GM23338 (cell line): ENCODE measurements at regions not wholly inside any gene's neighbourhood (a gene's known extent, or its start where the extent isn't known, plus 50 kb on each side); places are given as distances from the start of the nearest gene placed in this dataset.

Source experiments
- ATAC-seq: fragments of 200-7000 bp; cut with Tn5 transposase; 3 replicates; pipeline ENCODE4 v1.9.1; 2020
- DNase-seq: peaks from one replicate; pipeline ENCODE4 v3.0.0-alpha.2; 2015; ENCODE audit warnings: low spot score
- H2AFZ ChIP-seq: fragments of 200-600 bp; sonication (generic); 2 replicates; pipeline ENCODE4 v1.8.0; 2016; ENCODE audit warnings: antibody characterized with exemption, mild to moderate bottlenecking, moderate library complexity
- H3F3A ChIP-seq: fragments of 200-600 bp; sonication (generic); replicated peaks from 2 replicates; pipeline ENCODE4 v1.8.0; 2017; ENCODE audit warnings: antibody characterized with exemption, mixed run types, low read depth
- H3K27ac ChIP-seq: fragments of 200-600 bp; sonication (generic); 2 replicates; pipeline ENCODE4 v1.6.1; 2016; ENCODE audit warnings: low read depth
- H3K27me3 ChIP-seq: fragments of 200-600 bp; sonication (generic); 2 replicates; pipeline ENCODE4 v1.8.0; 2016; ENCODE audit warnings: mild to moderate bottlenecking, mixed run types, moderate library complexity; ENCODE audit not compliant: insufficient read depth
- H3K36me3 ChIP-seq: fragments of 200-600 bp; sonication (generic); 2 replicates; pipeline ENCODE4 v1.8.0; 2016; ENCODE audit warnings: mild to moderate bottlenecking; ENCODE audit not compliant: insufficient read depth
- H3K4me1 ChIP-seq: fragments of 200-600 bp; sonication (generic); 2 replicates; pipeline ENCODE4 v1.8.0; 2016; ENCODE audit warnings: mild to moderate bottlenecking, moderate library complexity; ENCODE audit not compliant: insufficient read depth
- H3K4me2 ChIP-seq: fragments of 200-600 bp; sonication (generic); 2 replicates; pipeline ENCODE4 v1.7.1; 2017; ENCODE audit warnings: mixed run types
- H3K4me3 ChIP-seq: fragments of 200-600 bp; sonication (generic); 2 replicates; pipeline ENCODE4 v1.6.1; 2016; ENCODE audit warnings: mixed run types
- H3K79me2 ChIP-seq: fragments of 200-600 bp; sonication (generic); replicated peaks from 2 replicates; pipeline ENCODE4 v1.8.0; 2017; ENCODE audit warnings: mild to moderate bottlenecking; ENCODE audit not compliant: insufficient read depth
- H3K9me2 ChIP-seq: fragments of 200-600 bp; sonication (generic); 2 replicates; pipeline ENCODE4 v1.8.0; 2017; ENCODE audit not compliant: insufficient read depth
- H4K20me1 ChIP-seq: fragments of 200-600 bp; sonication (generic); replicated peaks from 2 replicates; pipeline ENCODE4 v1.8.0; 2017; ENCODE audit warnings: mild to moderate bottlenecking; ENCODE audit not compliant: insufficient read depth
- H3K27ac Mint-ChIP-seq: 2 replicates; pipeline ENCODE4 v1.8.0; 2020; ENCODE audit warnings: inconsistent platforms, mild to moderate bottlenecking, moderate library complexity, mixed read lengths
- H3K27me3 Mint-ChIP-seq: 3 replicates; pipeline ENCODE4 v1.8.0; 2022; ENCODE audit warnings: low read depth, mild to moderate bottlenecking, moderate library complexity, mixed read lengths, inconsistent platforms; ENCODE audit not compliant: insufficient read depth, poor library complexity
- H3K36me3 Mint-ChIP-seq: 3 replicates; pipeline ENCODE4 v1.8.0; 2021; ENCODE audit warnings: low read depth, mild to moderate bottlenecking, inconsistent platforms, moderate library complexity, mixed read lengths
- H3K4me1 Mint-ChIP-seq: 3 replicates; pipeline ENCODE4 v1.8.0; 2020; ENCODE audit warnings: mild to moderate bottlenecking, inconsistent platforms, mixed read lengths
- H3K4me3 Mint-ChIP-seq: 3 replicates; pipeline ENCODE4 v1.8.0; 2021; ENCODE audit warnings: moderate library complexity, mild to moderate bottlenecking, inconsistent platforms, mixed read lengths
- H3K9me3 Mint-ChIP-seq: 3 replicates; pipeline ENCODE4 v1.8.0; 2020; ENCODE audit warnings: moderate library complexity, mild to moderate bottlenecking, inconsistent platforms, mixed read lengths
- CREB1 ChIP-seq: fragments of 250-450 bp; sonication (Bioruptor Pico); IDR thresholded peaks from 2 replicates; pipeline ENCODE4 v1.5.0; 2020; ENCODE audit warnings: low read depth, mild to moderate bottlenecking, moderate library complexity
- EZH2 ChIP-seq: fragments of 200-600 bp; sonication (generic); IDR thresholded peaks from one replicate; pipeline ENCODE4 v1.8.0; 2017; ENCODE audit warnings: antibody characterized with exemption, mild to moderate bottlenecking, low read depth; ENCODE audit not compliant: unreplicated experiment
- EZH2phosphoT487 ChIP-seq: fragments of 200-600 bp; sonication (generic); IDR thresholded peaks from one replicate; pipeline ENCODE4 v1.8.1; 2018; ENCODE audit warnings: antibody characterized with exemption; ENCODE audit not compliant: unreplicated experiment
- JUNB ChIP-seq: IDR thresholded peaks from one replicate; pipeline ENCODE4 v1.6.1; 2016; ENCODE audit warnings: antibody characterized with exemption; ENCODE audit not compliant: unreplicated experiment
- NANOG ChIP-seq: IDR thresholded peaks from 2 replicates; pipeline ENCODE4 v1.6.1; 2016; ENCODE audit warnings: antibody characterized with exemption, borderline replicate concordance
- POLR2AphosphoS5 ChIP-seq: IDR thresholded peaks from 2 replicates; pipeline ENCODE4 v1.6.1; 2016; ENCODE audit warnings: antibody characterized with exemption, low read depth
- STAT1 ChIP-seq: IDR thresholded peaks from one replicate; pipeline ENCODE4 v1.6.1; 2016; ENCODE audit warnings: antibody characterized with exemption; ENCODE audit not compliant: unreplicated experiment
- ZNF114 ChIP-seq: fragments of 250-450 bp; sonication (Bioruptor Pico); IDR thresholded peaks from 2 replicates; pipeline ENCODE4 v1.5.0; 2020; ENCODE audit warnings: mild to moderate bottlenecking, moderate library complexity
- ZNF331 ChIP-seq: fragments of 250-450 bp; sonication (Bioruptor Pico); IDR thresholded peaks from 2 replicates; pipeline ENCODE4 v1.5.0; 2020; ENCODE audit warnings: low read depth, mild to moderate bottlenecking, moderate library complexity
- TF ChIP-seq, protein P1 (sequence below): IDR thresholded peaks from one replicate; pipeline ENCODE4 v1.6.1; 2018; ENCODE audit warnings: antibody characterized with exemption; ENCODE audit not compliant: unreplicated experiment
- TF ChIP-seq, protein P2 (sequence below), 2 experiments: fragments of 200-600 bp in 1 of 2; sonication (generic) in 1 of 2; conservative IDR thresholded peaks; 2 replicates each; pipeline versions ENCODE4 v1.5.1 to v1.6.1; 2016 to 2017; ENCODE audit warnings: antibody characterized with exemption in 2 of 2, low read depth in 2 of 2, mild to moderate bottlenecking in 2 of 2, moderate library complexity in 1 of 2
- TF ChIP-seq, protein P3 (sequence below): IDR thresholded peaks from 2 replicates; pipeline ENCODE4 v1.6.1; 2016; ENCODE audit warnings: antibody characterized with exemption

DNA sequence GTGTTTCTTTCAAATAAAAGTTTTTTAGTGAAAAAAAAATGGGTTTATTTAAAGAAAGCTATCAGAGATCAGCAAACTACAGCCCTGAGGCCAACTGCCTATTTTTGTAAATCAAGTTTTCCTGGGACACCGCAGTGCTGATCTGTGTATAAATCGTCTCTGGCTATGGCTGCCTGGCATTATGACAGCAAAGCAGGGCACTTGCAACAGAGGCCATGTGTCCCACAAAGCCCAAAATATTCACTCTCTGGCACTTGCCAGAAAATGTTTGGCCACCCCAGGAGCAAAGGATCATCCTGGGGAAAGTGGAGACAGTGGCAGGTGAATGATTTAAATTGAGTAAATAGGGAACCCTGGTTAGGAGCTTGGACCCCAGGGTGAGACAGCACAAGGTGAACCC is 291.6 kb downstream of the PREX1 start (continued):
- TF ChIP-seq, protein P1, sequence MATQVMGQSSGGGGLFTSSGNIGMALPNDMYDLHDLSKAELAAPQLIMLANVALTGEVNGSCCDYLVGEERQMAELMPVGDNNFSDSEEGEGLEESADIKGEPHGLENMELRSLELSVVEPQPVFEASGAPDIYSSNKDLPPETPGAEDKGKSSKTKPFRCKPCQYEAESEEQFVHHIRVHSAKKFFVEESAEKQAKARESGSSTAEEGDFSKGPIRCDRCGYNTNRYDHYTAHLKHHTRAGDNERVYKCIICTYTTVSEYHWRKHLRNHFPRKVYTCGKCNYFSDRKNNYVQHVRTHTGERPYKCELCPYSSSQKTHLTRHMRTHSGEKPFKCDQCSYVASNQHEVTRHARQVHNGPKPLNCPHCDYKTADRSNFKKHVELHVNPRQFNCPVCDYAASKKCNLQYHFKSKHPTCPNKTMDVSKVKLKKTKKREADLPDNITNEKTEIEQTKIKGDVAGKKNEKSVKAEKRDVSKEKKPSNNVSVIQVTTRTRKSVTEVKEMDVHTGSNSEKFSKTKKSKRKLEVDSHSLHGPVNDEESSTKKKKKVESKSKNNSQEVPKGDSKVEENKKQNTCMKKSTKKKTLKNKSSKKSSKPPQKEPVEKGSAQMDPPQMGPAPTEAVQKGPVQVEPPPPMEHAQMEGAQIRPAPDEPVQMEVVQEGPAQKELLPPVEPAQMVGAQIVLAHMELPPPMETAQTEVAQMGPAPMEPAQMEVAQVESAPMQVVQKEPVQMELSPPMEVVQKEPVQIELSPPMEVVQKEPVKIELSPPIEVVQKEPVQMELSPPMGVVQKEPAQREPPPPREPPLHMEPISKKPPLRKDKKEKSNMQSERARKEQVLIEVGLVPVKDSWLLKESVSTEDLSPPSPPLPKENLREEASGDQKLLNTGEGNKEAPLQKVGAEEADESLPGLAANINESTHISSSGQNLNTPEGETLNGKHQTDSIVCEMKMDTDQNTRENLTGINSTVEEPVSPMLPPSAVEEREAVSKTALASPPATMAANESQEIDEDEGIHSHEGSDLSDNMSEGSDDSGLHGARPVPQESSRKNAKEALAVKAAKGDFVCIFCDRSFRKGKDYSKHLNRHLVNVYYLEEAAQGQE = no peak
- no peak for TF ChIP-seq EZH2
- TF ChIP-seq CREB1 (CRISPR knock-in tag) = no peak
- no peak for TF ChIP-seq ZNF114 (CRISPR knock-in tag)
- no peak for TF ChIP-seq ZNF331 (CRISPR knock-in tag)
- TF ChIP-seq NANOG = no peak
- TF ChIP-seq, protein P2, sequence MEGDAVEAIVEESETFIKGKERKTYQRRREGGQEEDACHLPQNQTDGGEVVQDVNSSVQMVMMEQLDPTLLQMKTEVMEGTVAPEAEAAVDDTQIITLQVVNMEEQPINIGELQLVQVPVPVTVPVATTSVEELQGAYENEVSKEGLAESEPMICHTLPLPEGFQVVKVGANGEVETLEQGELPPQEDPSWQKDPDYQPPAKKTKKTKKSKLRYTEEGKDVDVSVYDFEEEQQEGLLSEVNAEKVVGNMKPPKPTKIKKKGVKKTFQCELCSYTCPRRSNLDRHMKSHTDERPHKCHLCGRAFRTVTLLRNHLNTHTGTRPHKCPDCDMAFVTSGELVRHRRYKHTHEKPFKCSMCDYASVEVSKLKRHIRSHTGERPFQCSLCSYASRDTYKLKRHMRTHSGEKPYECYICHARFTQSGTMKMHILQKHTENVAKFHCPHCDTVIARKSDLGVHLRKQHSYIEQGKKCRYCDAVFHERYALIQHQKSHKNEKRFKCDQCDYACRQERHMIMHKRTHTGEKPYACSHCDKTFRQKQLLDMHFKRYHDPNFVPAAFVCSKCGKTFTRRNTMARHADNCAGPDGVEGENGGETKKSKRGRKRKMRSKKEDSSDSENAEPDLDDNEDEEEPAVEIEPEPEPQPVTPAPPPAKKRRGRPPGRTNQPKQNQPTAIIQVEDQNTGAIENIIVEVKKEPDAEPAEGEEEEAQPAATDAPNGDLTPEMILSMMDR (conservative IDR thresholded peaks at IDR 0.05; ENCODE audit: low read depth in 2 of 2) = no peak
- TF ChIP-seq STAT1 = no peak
- TF ChIP-seq, protein P3, sequence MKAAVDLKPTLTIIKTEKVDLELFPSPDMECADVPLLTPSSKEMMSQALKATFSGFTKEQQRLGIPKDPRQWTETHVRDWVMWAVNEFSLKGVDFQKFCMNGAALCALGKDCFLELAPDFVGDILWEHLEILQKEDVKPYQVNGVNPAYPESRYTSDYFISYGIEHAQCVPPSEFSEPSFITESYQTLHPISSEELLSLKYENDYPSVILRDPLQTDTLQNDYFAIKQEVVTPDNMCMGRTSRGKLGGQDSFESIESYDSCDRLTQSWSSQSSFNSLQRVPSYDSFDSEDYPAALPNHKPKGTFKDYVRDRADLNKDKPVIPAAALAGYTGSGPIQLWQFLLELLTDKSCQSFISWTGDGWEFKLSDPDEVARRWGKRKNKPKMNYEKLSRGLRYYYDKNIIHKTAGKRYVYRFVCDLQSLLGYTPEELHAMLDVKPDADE = no peak
- no peak for TF ChIP-seq JUNB
- no peak for TF ChIP-seq POLR2AphosphoS5
- TF ChIP-seq EZH2phosphoT487 = no peak

DNA sequence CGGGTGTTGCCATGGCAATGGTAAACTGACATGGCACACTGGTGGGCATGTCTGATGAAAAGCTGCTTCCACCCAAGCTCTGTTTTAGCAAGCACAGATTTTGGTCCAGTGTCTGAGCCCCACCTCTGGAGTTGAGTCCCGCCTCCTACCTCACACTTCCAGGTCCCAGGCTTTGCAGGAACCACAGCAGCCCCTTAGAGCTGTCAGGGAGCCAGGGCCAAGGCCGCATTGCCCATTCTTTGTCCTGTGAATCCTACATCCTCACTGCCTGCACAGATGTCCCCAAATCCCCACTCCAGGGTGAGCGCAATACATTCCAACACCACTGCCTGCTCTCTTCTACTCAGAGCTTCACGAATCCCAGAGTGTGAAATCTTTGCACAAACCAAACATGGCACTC is 292.2 kb downstream of the PREX1 start:
- Histone ChIP-seq H3K27ac (no peak overlapping the region), H3K4me1 (peaks cover 8% of the 10 kb centered on the region; the same call in 1 of the 2 replicates), H3F3A (no peaks in the 10 kb centered on the region), H3K4me3 (no peak overlapping the region), H3K4me2 (no peak overlapping the region), H3K36me3 (no peaks in the 10 kb centered on the region), H3K9me2 (peaks cover 8% of the 10 kb centered on the region; the same call in 1 of the 2 replicates), H2AFZ (no peak overlapping the region), H3K79me2 (no peaks in the 10 kb centered on the region), H4K20me1 (no peaks in the 10 kb centered on the region), H3K27me3 (no peaks in the 10 kb centered on the region)
- ATAC-seq (no peak), DNase-seq (no peak)
- peaks cover 21% of the 10 kb centered on the region for H3K4me1 Mint-ChIP-seq
- no peak overlapping the region for H3K27ac Mint-ChIP-seq
- no peaks in the 10 kb centered on the region for H3K36me3 Mint-ChIP-seq
- H3K27me3 Mint-ChIP-seq = peaks cover 7% of the 10 kb centered on the region
- H3K9me3 Mint-ChIP-seq = no peaks in the 10 kb centered on the region
- no peak overlapping the region for H3K4me3 Mint-ChIP-seq
- TF ChIP-seq NANOG = no peak
- TF ChIP-seq JUNB = no peak
